ENCODE measurements at regions not wholly inside any gene's neighbourhood (a gene's known extent, or its start where the extent isn't known, plus 50 kb on each side); places are given as distances from the start of the nearest gene placed in this dataset.

- DNase-seq (ENCODE audit: low read depth), result no peak
Observed at GRCh38 chr1:10897321-10897980, 101.0 kb upstream of the CASZ1 start.

DNA sequence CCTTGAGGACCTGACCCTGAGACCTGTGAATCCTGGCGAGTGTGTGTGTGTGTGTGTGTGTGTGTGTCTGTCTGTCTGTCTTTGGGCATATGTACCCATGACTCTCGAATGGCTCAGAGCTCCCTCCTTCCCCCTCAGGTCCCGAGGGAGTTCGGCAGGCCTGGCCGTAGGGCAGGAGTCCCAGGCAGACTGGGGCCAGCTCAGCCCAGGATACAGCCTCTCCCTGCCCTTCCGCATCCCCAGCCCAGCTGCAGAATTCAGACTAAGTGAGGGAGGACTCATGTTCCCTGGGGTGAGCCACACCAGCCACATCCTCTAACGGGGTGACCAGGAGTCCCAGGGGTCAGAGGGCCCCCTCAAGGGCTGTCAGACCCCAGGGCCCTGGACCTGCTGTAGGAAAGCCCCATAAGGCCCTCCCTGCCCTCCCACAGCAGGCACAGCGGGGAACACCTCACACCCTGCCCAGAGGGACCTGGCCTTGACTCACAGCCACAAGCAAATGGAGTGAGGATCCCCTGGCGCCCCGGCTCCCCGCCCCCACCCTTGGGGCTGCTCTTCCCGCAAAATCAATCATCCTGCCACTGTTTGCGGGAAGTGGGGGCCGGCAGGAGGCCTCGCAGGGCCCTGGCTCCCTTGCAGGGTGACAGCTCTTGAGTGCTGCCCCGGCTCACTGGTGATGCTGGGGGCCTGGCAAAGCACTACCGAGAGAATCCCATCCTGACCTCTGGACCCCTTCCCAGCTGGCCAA, 101.7 kb upstream of the CASZ1 start:
- DNase-seq (ENCODE audit: low read depth), result no peak

GRCh38 chr1:10898921-10899320, 102.5 kb upstream of the CASZ1 start:
- no peak for DNase-seq (ENCODE audit: low read depth)

DNA sequence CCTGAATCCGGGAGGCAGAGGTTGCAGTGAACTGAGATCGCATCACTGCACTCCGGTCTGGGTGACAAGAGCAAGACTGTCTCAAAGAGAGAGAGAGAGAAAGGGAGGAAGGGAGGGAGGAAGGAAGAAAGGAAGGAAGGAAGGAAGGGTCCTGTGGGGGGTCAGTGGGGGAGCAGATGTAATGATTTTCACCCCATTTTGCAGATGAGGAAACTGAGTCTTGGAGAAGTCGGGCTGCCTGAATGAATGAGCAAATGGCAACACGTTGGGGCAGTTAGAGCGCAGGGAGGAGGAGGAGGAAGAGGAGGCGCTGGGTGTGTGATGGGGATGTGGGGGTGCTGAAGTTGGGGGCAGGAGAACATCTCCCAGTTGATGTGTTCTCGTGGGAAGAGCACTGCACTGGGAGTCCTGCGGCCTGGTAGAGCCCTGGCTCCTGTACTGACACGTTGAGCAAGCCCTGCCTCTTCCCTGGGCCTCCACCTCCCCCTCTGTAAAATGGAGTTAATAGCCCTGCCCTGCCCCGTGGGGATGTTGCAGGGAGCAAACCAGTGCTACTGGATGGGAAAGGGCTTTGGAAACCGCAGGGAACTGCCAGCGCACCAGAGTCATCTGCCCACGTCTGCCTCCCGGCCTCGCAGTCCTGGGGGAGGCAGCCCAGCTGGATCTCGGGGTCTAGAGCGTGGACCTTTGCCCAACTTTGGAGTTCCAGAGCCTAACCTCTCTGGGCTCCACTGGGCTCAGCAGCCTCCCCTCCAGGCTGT, 103.2 kb upstream of the CASZ1 start:
- no peak for DNase-seq (ENCODE audit: low read depth)

DNA sequence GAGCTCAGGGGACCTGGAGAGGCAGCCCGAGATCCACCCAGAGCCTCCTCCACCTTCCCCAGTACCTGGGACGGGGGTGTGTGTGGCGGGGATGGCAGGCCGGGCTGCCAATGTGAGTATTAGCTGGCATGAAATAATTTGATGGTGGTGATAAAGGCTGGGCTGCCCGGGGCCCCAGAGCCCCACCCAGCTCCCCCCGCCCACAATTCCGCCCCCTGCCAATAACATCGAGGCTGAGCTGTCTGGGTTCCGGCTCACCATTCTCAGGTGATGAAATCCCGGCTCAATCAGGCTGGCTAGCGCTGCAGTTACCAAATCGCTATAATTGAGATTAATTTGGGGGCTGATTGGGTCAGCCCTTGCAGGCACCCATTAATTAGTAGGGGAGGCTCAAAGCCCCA, 103.8 kb upstream of the CASZ1 start:
- DNase-seq (ENCODE audit: low read depth), result no peak

DNA sequence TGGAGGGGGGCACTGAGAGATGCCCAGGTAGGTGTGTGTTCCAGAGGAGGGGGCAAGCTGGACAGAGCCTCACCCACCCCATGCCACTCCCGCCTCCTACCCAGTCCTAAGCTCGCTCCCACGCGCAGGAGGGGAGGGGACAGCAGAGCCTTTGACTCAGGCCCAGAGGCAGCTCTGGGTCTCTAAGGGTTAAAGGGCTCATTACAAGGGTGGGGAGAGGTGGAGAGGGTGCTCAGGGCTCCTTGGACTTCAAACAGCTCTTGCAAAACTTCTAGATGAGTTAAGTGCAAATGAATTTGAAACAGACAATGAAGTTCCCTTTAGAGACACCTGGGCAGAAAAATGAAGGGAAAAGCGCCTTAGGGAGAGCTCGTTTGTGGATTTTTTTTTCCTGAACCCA, 104.2 kb upstream of the CASZ1 start:
- no peak for DNase-seq (ENCODE audit: low read depth)

- no peak for DNase-seq (ENCODE audit: low read depth)
Observed at GRCh38 chr1:10901091-10901890, 104.8 kb upstream of the CASZ1 start.

- DNase-seq (ENCODE audit: low read depth), result no peak
Observed at GRCh38 chr1:10901891-10902805, 105.7 kb upstream of the CASZ1 start.

DNA sequence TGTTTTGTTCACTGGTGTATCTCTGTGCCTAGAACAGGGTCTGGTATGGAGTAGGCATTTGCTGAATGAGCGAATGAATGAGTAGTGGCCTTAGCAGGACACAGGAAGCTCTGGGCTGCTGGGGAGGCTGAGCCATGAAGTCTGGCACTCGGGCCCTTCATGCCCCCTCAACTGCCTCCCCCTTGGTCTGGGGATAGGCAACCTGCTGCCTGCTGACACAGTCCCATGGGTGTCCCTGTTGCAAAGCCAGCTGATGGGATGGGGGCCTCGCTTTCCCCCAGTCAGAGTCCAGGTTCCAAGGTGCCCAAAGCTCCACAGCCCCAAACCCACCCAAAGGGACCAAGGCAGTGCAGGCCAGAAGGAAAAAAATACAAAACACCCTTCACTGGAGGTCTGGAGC, 107.0 kb upstream of the CASZ1 start:
- DNase-seq (ENCODE audit: low read depth), result no peak

DNA sequence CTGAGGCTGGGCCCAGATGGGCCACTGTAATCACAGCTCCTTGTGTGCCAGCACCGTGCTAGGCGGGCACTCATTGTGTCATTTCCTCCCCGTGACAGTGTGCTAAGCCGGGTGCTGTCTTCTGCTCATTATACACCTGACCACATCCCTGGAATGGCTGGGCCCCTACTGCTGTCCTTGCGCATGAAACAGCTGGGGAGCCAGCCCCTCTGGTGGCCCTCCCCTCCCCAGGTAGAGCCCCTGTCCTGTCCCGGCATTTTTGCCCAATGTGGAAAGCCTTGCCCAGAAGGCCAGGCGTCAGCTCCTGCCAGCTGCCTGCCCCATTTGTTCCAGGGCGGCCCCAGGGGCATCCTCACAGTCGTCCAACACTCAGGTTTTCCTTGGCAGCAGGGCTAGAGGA, 107.4 kb upstream of the CASZ1 start:
- DNase-seq (ENCODE audit: low read depth), result no peak

DNA sequence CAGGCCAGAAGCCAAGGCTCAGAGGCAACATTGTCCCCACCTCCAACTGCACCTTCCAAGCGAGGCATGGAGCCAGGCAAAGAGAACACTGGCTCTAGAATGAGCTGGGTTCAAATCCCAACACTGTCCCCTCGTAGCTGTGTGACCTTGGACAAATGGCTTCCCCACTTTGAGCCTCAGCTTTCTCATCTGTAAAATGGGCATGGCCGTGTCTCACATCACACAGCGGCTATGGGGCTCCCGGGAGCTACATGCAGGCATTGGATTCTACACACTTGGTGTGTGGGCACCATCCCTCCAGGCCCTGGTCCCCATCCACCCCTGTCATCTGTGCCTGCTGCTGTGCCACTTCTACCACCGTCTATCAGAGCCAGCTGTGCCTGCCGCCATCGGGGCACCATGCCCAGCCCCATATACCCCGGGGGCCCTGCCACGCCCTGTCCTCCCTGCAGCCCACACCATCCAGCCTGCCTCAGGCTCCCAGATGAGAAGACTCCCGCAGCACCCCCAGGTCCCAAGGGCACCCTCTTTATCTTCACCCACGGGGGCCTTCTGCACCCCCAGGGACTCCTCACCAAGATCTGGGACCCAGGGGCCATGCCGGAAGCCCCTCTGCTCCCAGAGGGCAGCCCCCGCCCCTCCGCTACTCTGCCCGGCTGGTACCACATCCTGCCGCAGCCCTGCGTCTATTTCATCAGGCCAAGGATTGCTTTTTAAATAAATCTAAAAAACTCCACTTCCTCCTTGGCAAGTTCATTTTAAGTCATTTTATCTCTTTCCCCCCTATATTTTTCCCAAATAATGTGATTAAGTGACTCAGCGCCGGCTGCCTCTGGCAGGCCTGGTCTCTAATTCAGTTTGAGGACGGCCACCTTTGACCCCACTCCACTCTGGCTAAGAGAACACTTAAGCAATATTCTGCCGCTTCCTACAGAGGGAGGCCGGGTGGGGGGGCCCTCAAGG, 107.8 kb upstream of the TARDBP start:
- DNase-seq (ENCODE audit: low read depth), result no peak

DNA sequence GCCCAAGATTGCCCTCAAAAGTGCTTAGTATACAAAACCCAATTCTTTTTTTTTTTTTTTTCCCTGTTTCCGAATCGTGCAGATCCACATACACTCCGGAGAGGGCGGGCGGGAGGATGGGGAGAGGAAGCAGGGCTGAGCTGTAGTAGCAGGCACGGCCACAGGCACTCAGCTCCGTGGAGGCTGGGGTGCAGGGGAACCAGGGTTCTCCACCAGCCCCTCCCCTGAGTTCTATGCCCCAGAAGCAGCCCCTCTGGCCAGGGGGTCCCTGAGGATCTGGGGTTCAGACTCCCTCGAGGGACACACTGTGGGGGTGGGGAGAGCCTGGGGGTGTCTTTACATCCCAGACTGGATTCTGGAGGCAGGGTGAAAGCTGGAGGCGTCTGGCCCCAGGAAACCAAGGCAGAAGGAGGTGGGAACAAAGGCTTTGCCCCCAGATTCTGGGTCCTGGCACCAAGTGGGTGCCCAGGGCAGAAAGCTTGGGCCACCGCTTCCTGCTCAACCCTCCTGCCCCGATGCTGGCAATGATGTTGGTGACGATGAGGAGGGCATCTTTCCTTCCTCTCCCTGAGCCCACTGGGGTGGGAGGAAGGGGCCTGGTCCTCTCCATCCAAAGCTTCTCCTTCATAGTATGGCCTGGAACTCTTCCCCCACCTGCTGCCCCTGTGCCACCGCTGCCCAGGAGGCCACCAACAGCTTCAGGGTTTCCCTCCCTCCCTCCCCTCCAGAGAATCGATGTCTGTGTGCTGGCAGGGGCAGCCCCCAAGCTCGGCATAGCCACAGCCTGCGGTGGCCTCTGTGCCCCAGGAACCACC, 106.4 kb upstream of the TARDBP start:
- no peak for DNase-seq (ENCODE audit: low read depth)

GRCh38 chr1:10906866-10907519, 105.5 kb upstream of the TARDBP start:
- no peak for DNase-seq (ENCODE audit: low read depth)

GRCh38 chr1:10908266-10908665, 104.2 kb upstream of the TARDBP start:
- DNase-seq (ENCODE audit: low read depth), result no peak

DNA sequence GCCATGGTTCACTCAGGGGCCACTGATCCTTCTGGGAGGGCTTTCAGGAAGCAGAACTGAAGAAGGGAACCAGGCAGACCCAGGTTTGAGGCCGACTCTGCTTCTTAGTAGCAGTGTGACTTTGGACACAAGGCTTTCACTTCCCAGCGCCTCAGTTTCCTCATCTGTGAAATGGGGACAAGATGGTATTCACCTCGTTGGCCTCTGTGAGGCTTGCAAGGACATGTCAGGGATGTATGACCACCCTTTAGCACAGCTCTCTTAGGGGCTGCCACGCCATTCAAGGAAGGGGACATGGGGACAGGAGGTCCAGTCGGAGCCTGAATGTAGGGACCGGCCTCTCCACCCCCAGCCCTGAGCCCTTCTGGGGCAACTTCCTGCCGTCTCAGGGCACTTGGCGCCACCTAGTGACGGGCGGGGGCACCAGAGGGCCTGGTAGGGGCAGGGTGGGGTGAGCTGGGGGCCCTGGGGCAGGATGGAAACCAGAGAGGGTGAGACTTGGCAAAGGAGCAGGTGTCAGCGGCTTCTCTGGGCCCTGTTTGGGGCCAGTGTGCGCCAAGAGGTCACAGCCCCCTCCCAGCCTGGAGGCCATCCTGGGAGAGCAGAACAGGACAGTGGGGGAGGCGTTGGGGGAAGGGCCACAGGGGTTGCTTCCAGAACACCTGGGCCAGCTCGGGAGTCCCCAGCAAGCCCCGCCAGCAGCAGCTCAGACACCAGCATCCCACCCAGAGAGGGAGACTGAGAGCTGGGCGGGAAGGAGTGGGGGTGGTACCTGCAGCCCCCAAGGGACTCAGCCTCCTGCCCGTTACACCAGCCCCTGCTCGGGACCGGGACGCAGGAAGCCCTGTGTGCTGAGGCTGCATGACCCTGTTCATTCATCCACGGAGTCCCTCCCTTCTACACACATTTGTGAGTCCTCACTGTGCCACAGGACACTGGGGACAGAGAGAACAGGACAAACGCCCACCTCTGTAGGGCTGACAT, 102.5 kb upstream of the TARDBP start:
- peak; percentile 58 for DNase-seq (ENCODE audit: low read depth)

DNA sequence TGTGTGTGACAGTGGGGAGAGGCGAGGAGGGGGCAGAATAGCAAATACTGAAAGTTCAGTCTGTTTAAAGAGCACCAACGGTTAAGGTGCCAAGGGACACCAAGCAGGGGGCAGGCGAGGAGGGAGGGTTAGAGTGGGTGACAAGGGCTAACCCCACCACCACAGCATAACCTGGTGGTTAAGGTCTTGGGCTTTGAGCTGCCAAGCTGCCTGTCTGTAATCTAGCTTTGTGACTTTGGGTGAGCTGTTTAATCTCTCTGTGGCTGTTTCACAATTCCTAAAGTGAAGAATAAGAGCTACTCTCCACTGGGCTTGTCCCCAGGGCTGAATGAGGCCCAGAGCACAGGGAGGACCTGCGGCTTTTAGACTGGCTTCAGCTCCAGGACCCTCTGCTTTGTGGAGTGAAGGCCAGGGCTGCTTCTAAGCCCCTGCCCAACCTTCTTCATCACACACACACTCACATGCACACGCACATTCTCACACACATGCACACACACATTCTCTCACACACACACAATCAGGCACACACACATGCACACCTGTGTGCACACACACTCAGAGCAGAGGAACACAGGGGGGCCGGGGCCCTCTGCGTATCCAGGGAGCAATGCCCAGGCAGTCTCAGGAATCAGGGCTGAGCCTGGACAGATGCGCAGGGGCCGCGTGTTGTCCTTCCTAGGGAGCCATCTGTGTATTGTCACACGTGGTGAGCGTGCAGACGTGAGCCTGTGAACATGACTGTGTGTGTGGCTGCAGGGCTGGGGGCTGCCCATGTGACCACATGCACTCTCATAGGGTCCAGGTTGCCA, 101.6 kb upstream of the TARDBP start:
- DNase-seq (ENCODE audit: low read depth), result no peak

Data from T follicular helper cell (primary cell).